GM21515 (cell line): ENCODE measurements at regions not wholly inside any gene's neighbourhood (a gene's known extent, or its start where the extent isn't known, plus 50 kb on each side); places are given as distances from the start of the nearest gene placed in this dataset.
"Not testable (repeated sequence)": the region's sequence is repeated elsewhere in the genome, so short reads cannot be mapped to it uniquely, and the experiment has no call there.

ENCODE experiments used
- ATAC-seq: cut with Tn5 transposase; IDR thresholded peaks from one replicate; pipeline ENCODE4 v1.9.1; 2021; ENCODE audit not compliant: unreplicated experiment

DNA sequence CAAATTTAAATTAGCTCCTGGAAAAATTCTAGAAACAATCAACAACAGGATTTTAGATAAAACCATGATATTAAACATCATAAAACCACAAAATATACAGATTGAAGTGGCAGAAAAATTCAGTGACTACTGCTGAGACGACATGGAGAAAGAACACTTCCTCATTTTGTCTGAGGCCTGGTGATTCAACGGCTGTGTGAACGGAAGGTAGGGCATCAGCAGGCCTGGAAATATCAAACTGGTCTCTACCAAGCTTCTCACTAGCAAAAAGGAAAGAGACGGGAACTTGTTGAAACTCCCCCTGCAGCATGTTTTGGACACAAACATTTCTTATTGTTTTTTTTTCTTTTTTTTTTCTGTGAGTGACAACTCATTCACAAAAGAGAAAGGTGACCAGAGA, 58.0 kb upstream of the AHI1 start:
- ATAC-seq = peak; percentile 68

DNA sequence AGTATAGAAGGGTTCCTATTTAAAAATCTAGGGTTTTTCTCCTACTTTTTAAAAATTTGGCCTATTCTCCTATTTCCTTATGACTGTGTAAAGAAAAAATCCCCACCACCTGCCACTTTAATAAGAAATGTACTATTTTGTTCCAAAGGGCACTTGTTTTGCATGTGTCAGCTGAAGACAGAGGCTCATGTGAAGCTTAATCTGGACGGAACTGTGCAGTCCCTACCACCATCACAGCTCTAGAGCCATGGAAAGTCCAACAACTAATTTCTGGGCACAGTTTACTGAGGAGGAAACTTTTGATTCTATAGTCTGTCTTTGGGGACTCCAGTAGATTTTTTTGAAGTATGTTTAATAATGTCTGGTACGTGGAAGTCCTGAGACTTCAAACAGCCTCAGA, 60.0 kb upstream of the AHI1 start:
- no peak for ATAC-seq

DNA sequence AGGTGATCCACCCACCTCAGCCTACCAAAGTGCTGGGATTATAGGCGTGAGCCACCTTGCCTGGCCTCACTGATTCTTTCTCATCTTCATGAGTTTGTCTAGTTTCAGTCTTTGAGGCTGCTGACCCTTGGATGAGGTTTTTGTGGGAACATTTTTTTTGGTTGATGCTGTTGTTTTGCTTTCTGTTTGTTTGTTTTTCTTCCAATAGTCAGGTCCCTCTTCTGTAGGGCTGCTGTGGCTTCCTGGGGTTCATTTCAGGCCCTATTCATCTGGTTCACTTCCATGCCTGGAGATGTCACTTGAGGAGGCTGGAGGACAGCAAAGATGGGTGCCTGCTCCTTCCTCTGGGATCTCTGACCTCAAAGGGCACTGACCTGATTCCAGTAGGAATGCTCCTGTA, 68.1 kb upstream of the AHI1 start:
- ATAC-seq = not testable (repeated sequence)

DNA sequence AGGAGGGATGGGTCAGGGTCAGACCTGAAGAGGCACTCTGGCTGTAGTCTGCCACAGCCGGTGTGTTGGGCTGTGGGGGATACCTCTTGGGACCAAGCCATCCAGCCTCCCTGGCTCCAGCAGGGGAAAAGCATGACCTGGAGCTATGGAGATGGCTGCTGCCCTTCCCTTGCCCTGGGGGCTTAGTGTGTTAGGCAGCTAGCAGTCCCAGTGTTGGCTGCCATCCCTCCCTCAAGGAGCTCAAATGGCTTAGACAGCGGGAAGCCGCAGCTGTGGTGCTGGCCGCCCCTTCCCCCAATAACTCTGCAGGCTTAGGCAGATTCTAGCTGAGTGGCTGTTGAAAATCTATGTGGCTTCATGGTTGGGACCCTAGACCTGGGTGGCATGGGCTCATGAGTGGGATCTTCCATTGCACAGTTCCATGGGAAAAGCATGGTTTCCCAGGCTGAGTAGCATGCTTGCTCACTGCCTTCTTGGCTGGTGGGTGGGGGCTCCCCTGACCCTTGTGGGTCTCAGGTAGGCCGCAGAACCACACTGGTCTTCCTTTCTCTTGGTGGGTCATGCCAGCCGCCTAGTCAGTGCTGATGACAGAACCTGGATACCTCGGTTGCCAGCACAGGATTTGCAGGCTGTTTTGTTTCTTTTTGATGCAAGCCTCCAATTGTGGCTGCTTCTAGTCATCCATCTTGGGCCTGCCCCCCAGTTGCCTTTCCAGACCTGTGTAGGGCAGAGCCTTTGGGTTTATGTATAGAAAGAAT, 69.0 kb upstream of the AHI1 start:
- no peak for ATAC-seq

DNA sequence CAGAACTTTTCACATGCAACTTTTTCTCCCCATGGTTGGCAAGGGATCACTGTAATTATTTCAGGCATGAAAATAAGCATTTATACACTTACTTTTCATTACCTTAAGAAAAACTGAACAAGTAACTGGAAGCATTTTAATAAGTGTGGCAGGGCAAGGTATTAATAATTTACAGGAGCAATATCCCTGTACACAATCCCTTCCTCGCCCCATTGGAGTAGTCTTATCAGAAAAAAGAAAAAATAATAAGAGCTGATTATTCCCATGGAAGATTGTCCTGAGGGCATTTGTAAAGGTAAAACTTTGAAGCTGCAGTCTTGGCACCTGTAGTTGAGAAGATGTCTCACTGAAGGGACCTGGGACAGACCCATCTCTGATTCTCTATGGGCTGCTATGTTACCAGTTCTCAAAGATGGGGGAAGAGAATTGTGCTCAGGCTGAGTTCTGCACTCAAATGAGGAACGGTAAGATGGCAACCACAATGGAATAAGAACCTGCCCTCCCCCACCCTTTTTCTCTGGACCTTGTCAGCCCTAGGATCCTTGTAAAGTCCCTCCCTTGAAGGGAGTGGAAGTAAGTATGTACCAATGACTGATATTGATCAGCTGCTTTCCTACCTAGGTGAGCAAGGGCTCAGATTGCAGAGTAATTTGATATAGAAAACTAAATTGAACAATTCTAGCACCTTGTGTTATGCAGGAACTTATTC, 70.0 kb upstream of the AHI1 start:
- no peak for ATAC-seq

DNA sequence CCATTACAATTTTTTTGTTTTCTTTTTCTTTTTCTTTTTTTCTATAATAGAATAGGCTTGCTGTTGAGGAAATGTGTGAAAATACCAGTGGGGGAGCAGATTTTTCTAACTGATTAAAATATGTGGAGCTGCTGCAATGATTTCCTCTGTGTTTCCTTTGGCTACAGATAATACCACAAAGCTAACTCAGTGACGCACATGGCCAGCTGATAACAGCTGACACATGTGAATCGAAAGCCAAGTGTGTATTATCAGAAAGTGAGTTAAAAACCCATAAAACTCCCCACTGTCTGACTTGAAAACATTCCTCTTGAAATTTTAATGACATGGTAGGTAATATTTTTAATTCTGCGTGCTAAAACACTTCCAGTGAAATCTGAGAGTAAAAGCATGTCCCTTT, 70.8 kb upstream of the AHI1 start:
- peak; percentile 59 for ATAC-seq

- no peak for ATAC-seq
These were observed 74.5 kb upstream of the AHI1 start for GRCh38 chr6:135572051-135572450.

GRCh38 chr6:135575629-135576028, 78.1 kb upstream of the AHI1 start:
- no peak for ATAC-seq

DNA sequence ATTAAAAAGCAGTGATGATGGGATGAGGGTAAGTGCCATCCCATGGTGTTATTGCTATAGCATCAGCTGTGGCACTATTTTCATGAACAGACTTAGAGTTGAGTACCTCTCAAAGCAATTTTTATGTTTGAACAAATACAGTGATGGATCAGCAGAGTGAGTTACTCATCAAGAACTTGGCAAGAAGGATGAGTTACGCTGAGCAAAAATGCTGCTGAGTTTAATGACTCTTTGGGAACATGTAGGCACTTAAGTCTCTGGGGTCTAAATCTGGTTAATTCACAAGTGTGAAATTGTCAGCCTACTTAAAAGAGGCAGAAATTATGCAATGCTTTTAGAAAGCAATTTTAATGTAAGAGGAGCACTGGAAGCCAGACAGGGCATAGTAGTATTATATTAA, 78.5 kb upstream of the AHI1 start:
- ATAC-seq = no peak

GRCh38 chr6:135577059-135577538, 79.6 kb upstream of the AHI1 start:
- ATAC-seq = peak; percentile 89

DNA sequence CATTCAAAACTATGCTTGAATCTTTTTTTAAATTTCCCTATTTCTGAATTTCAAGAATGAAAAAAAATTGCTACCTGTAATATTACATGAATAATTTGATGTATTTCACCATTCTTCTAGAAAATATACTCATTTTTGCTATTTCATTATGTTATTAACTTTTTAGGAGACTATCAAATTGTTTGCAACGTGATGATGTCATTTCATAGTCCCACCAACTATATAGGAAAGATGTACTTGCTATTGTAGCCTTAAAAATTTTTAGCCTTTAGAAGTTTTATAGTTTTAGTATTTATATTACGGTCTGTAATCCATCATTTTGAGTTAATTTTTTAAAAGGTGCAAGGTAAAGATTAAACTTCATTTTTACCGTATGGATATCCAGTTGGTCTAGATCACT, 81.4 kb upstream of the AHI1 start:
- no peak for ATAC-seq

DNA sequence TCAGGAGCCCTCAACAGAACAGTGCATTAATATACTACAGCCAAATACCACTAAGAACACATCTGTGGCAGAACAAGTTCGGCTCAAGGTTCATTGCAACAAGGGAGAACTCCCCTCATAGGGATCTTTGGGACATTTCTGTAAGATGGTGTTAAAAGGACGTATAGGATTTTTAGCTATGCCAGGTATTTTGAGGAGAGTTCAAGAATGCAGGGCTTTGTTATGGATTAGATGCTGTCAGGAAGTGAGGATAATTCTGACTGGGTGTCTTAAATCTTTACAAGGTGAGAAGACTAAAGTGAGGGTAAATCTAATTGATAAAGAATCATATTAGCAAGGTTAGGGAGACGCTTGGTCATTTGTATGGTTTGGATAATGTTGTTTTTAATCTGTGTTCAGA, 83.7 kb upstream of the AHI1 start:
- ATAC-seq = no peak

DNA sequence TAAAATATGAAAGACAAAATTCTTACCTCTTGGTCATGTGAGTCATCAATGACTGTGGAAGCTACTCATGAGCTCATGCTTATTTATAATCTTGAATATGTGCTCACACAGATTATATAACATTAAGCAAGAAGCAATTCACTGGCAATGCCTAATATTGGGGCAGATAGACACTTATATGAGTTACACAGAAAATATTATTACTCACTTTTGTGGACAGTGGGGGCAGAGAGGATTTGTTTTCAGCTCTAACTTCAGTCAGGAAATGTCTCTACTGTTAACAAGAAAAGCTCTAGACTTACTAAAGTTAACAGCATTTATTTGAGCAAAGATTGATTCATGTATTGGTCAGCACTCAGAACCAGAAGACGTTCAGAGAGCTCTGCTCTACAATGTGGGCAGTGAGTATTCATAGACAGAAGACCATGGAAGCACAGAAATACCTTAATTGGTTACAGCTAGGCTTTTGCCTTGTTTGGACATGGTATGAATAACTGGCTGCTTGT, 85.8 kb upstream of the AHI1 start:
- ATAC-seq = no peak

- ATAC-seq = no peak
These were observed 88.8 kb upstream of the AHI1 start for GRCh38 chr6:135586388-135586787.

DNA sequence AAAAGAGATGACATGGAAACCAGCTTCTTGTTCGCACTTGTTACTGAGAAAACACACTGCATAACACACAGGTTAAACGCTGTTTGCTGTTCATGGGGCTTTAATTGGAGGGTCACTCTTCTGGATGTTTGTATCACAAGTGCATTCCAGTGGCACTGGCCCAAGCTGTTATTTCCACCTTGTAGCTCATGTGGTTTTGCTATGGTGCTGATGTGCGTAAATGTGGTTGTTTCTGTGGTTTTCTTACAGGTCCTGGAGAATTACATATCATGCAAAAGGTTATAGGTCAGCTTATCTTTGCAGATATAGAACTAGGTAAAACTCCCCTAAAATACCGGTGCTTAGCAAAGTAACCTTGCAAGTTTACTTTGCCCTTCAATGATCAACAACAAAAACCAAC, 89.3 kb upstream of the AHI1 start:
- no peak for ATAC-seq

DNA sequence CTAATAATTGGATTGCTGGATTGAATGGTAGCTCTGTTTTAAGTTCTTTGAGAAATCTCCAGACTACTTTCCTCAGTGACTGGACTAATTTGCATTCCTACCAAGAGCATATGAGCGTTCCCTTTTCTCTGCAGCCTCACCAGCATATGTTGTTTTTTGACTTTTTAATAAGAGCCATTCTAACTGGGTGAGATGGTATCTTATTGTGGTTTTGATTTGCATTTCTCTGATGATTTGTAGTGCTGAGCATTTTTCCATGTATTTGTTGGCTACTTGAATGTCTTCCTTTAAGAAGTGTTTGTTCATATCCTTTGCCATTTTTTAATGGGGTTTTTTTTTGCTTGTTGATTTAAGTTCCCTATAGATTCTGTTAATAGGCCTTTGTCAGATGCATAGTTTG, 94.7 kb upstream of the AHI1 start:
- ATAC-seq = no peak

DNA sequence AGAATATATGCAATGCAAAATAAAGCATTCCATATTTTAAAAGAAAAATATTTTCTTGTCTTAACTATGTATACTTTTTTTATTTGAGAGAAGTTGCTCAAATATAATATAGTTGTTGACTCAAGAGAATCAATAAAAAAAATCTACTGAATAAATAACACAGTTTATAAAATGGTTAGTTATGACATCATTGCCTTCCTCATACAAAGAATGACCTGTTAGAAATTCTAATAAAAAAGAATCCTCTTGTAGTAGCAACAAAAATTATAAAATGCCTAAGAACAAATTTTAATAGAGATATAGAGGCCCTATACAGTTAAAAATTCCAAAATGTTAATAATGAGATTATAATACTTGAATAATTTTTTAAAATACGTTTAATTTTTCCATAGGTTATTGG, 96.5 kb upstream of the AHI1 start:
- ATAC-seq = no peak

- no peak for ATAC-seq
These were observed 102.7 kb upstream of the AHI1 start for GRCh38 chr6:135600086-135600702.

GRCh38 chr6:135600931-135601330, 103.4 kb upstream of the AHI1 start:
- no peak for ATAC-seq

DNA sequence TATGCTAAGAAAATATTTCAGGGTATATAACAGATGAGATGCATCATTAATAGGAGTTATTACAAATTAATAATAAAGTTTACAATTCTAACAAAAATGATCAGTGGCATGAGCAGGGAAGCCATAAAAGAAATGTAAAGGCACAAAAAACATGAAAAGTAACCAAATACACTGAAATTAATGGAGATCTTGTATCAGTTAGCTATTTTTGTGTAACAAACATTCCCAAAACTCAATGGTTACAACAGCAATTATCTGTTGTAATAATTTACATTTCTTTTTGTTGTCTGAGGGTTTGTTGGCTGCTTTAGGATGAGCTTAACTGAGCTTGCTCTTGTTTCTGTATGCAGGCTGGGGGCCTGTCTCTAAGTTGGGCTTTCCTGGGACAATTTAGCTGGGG, 104.3 kb upstream of the AHI1 start:
- ATAC-seq = no peak

GRCh38 chr6:135603249-135603648, 105.7 kb upstream of the AHI1 start:
- ATAC-seq = no peak
